Activated T-helper 1 cell treated with anti-CD3 and anti-CD28 coated beads, Interleukin-12 subunit alpha, Interleukin-12 subunit beta, Interleukin-2, Interleukin-4 antibody, amounts not matched to agents 30 ng/mL and 10 ng/mL and 1 ng/mL, durations not matched to agents 14 hours and 24 hours and 36 hours (primary cell): ENCODE measurements at regions not wholly inside any gene's neighbourhood (a gene's known extent, or its start where the extent isn't known, plus 50 kb on each side); places are given as distances from the start of the nearest gene placed in this dataset.
"Not testable (repeated sequence)": the region's sequence is repeated elsewhere in the genome, so short reads cannot be mapped to it uniquely, and the experiment has no call there.

ENCODE experiments used
- DNase-seq: peaks from one replicate; pipeline ENCODE4 v3.0.0; 2021; ENCODE audit warnings: low spot score
- H3K27ac Mint-ChIP-seq: one replicate; pipeline ENCODE4 v1.8.0; 2021; ENCODE audit warnings: mild to moderate bottlenecking, mixed read lengths
- H3K27me3 Mint-ChIP-seq: one replicate; pipeline ENCODE4 v1.8.0; 2022; ENCODE audit warnings: mild to moderate bottlenecking, moderate library complexity, mixed read lengths; ENCODE audit not compliant: insufficient read depth
- H3K36me3 Mint-ChIP-seq: one replicate; pipeline ENCODE4 v1.8.0; 2021; ENCODE audit warnings: low read depth, mixed read lengths
- H3K4me1 Mint-ChIP-seq: one replicate; pipeline ENCODE4 v1.8.0; 2021; ENCODE audit warnings: low read depth, mixed read lengths
- H3K4me3 Mint-ChIP-seq: one replicate; pipeline ENCODE4 v1.8.0; 2021; ENCODE audit warnings: mild to moderate bottlenecking, moderate library complexity, mixed read lengths
- H3K9me3 Mint-ChIP-seq: one replicate; pipeline ENCODE4 v1.8.0; 2021; ENCODE audit warnings: mixed read lengths
- intact Hi-C: fragments of 100-400 bp; cut with micrococcal nuclease; formaldehyde crosslinking; loops from one replicate; pipeline ENCODE4 v1.15.1; 2024

GRCh38 chr2:236643480-236643879 lies 73.9 kb downstream of the ACKR3 start:
- Mint-ChIP-seq H3K4me1 (no peaks in the 10 kb centered on the region), H3K4me3 (no peak overlapping the region), H3K27me3 (no peaks in the 10 kb centered on the region), H3K9me3 (peaks cover 3% of the 10 kb centered on the region), H3K36me3 (no peaks in the 10 kb centered on the region), H3K27ac (no peak overlapping the region)
- no peak for DNase-seq
- intact Hi-C loops: no loop called here

- H3K4me3 Mint-ChIP-seq: no peak overlapping the region
- intact Hi-C loops: no loop called here
- no peaks in the 10 kb centered on the region for H3K36me3 Mint-ChIP-seq
- no peak overlapping the region for H3K27ac Mint-ChIP-seq
- no peaks in the 10 kb centered on the region for H3K4me1 Mint-ChIP-seq
- DNase-seq: no peak
- H3K9me3 Mint-ChIP-seq: peaks cover 3% of the 10 kb centered on the region
- H3K27me3 Mint-ChIP-seq: no peaks in the 10 kb centered on the region
Observed at GRCh38 chr2:236644067-236644466, 74.4 kb downstream of the ACKR3 start.

DNA sequence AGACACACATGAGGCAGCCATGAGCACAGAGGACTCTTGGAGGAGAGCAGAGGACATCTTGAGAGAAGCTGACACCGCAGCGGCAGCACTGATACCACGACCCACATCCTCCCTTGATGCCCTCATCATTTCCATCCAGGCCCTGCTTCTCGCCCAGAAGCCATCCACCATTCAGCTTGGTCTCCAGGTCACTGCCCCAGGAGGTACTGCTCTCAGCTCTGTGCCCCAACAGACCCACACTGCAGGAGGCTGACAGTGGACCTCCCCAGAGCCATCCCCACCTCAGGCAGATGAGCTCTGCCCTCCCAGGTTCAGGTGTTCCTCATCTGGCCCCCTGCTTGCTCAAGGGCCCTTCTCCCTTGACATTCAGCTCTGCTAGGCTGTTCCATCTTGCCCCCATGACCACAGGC lies 74.9 kb downstream of the ACKR3 start:
- Mint-ChIP-seq H3K36me3 (no peaks in the 10 kb centered on the region), H3K4me1 (no peaks in the 10 kb centered on the region), H3K27me3 (no peaks in the 10 kb centered on the region), H3K9me3 (peaks cover 3% of the 10 kb centered on the region), H3K4me3 (no peak overlapping the region), H3K27ac (no peak overlapping the region)
- no peak for DNase-seq
- intact Hi-C loops: no loop called here

- DNase-seq, H3K27ac Mint-ChIP-seq, H3K9me3 Mint-ChIP-seq, H3K4me3 Mint-ChIP-seq, intact Hi-C loops, H3K27me3 Mint-ChIP-seq, H3K4me1 Mint-ChIP-seq, H3K36me3 Mint-ChIP-seq: not testable (repeated sequence)
Observed at GRCh38 chr2:236645141-236645540, 75.5 kb downstream of the ACKR3 start.

DNA sequence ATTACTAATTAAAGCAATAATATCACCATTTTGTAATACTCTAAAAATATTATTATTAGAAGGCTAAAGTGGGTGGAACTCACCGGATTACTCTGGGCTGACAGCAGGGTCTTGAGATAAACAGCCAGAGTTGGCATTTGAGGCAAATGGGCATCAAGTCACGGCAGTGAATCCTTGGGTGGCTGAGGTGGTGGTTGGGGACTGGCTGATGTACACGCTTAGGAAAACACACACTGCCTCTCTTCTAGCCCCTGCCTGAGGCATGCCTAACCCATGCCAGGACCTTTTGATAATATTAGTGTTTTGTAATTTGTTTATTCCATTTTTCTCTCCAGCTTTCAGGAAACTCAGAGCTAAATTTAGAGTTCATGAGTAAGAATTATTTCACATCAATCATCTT lies 76.8 kb downstream of the ACKR3 start:
- Mint-ChIP-seq H3K9me3 (peaks cover 3% of the 10 kb centered on the region), H3K4me1 (no peaks in the 10 kb centered on the region), H3K36me3 (no peaks in the 10 kb centered on the region), H3K4me3 (no peak overlapping the region), H3K27me3 (peaks cover 5% of the 10 kb centered on the region), H3K27ac (no peak overlapping the region)
- intact Hi-C loops: no loop called here
- DNase-seq: no peak

- intact Hi-C loops: no loop called here
- no peak for DNase-seq
- H3K9me3 Mint-ChIP-seq: no peaks in the 10 kb centered on the region
- no peaks in the 10 kb centered on the region for H3K36me3 Mint-ChIP-seq
- H3K4me3 Mint-ChIP-seq: no peak overlapping the region
- peaks cover 5% of the 10 kb centered on the region for H3K27me3 Mint-ChIP-seq
- H3K27ac Mint-ChIP-seq: no peak overlapping the region
- no peaks in the 10 kb centered on the region for H3K4me1 Mint-ChIP-seq
Observed at GRCh38 chr2:236646871-236647270, 77.2 kb downstream of the ACKR3 start.

DNA sequence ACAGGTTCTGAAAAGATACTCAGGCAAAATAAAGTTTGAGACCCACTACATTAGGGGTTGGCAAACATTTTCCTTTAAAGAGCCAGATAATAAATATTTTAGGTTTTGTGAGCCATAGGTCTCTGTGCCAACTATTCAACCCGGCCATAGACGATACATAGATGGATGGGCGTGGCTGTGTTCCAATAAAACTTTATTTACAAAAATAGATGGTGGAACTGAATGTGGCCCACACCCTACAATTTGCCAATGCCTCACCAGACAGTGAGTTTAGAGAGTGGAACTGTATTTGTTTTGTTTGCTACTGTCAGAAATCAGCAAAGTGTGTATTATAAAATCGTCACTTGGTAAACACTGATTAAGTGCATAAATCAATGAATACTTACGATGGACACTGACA lies 78.0 kb downstream of the ACKR3 start:
- no peak for DNase-seq
- Mint-ChIP-seq H3K36me3 (no peaks in the 10 kb centered on the region), H3K4me3 (no peak overlapping the region), H3K9me3 (no peaks in the 10 kb centered on the region), H3K4me1 (no peaks in the 10 kb centered on the region), H3K27ac (no peak overlapping the region), H3K27me3 (peaks cover 5% of the 10 kb centered on the region)
- intact Hi-C loops: no loop called here

GRCh38 chr2:236653863-236654262 lies 84.2 kb downstream of the ACKR3 start:
- Mint-ChIP-seq H3K4me3 (no peak overlapping the region), H3K9me3 (no peaks in the 10 kb centered on the region), H3K27me3 (peaks cover 9% of the 10 kb centered on the region), H3K4me1 (no peaks in the 10 kb centered on the region), H3K36me3 (no peaks in the 10 kb centered on the region), H3K27ac (no peak overlapping the region)
- DNase-seq: no peak
- intact Hi-C loops: no loop called here

- intact Hi-C loops: no loop called here
Observed at GRCh38 chr2:236654496-236654895, 84.9 kb downstream of the ACKR3 start.

GRCh38 chr2:236656166-236656565 lies 86.5 kb downstream of the ACKR3 start:
- H3K27ac Mint-ChIP-seq: no peak overlapping the region
- intact Hi-C loops: no loop called here
- no peaks in the 10 kb centered on the region for H3K4me1 Mint-ChIP-seq

More at GRCh38 chr2:236654496-236654895, 84.9 kb downstream of the ACKR3 start:
- no peaks in the 10 kb centered on the region for H3K9me3 Mint-ChIP-seq
- H3K36me3 Mint-ChIP-seq: no peaks in the 10 kb centered on the region
- H3K27me3 Mint-ChIP-seq: peaks cover 9% of the 10 kb centered on the region
- no peaks in the 10 kb centered on the region for H3K4me1 Mint-ChIP-seq
- no peak overlapping the region for H3K4me3 Mint-ChIP-seq
- no peak overlapping the region for H3K27ac Mint-ChIP-seq
- DNase-seq: no peak

DNA sequence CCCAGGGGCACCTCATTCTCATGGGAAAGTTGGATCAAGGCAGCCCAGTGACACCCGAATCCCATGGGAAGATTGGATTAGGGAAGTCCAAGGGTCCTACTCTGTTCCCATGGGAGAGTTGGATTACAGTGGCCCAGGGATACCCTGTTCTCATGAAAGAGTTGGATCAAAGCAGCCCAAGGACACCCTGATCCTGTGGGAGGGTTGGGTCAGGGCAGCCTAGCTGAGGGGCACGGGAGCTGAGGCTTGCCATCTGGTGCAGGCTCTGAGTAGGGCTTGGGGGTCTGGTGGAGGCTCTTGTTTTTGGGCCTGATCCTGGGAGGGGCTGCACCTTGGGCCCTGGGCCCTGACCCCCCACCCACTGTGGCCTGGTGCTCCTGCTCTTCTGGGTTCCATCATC lies 87.1 kb downstream of the ACKR3 start:
- no peaks in the 10 kb centered on the region for H3K36me3 Mint-ChIP-seq
- no peaks in the 10 kb centered on the region for H3K9me3 Mint-ChIP-seq
- no peaks in the 10 kb centered on the region for H3K4me1 Mint-ChIP-seq
- peaks cover 4% of the 10 kb centered on the region for H3K27me3 Mint-ChIP-seq
- DNase-seq: no peak
- no peak overlapping the region for H3K27ac Mint-ChIP-seq
- intact Hi-C loops: no loop called here
- H3K4me3 Mint-ChIP-seq: no peak overlapping the region

More at GRCh38 chr2:236656166-236656565, 86.5 kb downstream of the ACKR3 start:
- peaks cover 4% of the 10 kb centered on the region for H3K27me3 Mint-ChIP-seq
- no peaks in the 10 kb centered on the region for H3K36me3 Mint-ChIP-seq
- no peak overlapping the region for H3K4me3 Mint-ChIP-seq
- H3K9me3 Mint-ChIP-seq: no peaks in the 10 kb centered on the region
- no peak for DNase-seq

- H3K27me3 Mint-ChIP-seq: peaks cover 5% of the 10 kb centered on the region
- H3K4me1 Mint-ChIP-seq: no peaks in the 10 kb centered on the region
- H3K36me3 Mint-ChIP-seq: no peaks in the 10 kb centered on the region
- intact Hi-C loops: no loop called here
- DNase-seq: no peak
- H3K4me3 Mint-ChIP-seq: no peak overlapping the region
- no peak overlapping the region for H3K27ac Mint-ChIP-seq
- no peaks in the 10 kb centered on the region for H3K9me3 Mint-ChIP-seq
Observed at GRCh38 chr2:236657215-236657614, 87.6 kb downstream of the ACKR3 start.

- Mint-ChIP-seq H3K27ac (no peak overlapping the region), H3K36me3 (no peaks in the 10 kb centered on the region)
Observed at GRCh38 chr2:236657801-236658200, 88.2 kb downstream of the ACKR3 start.

DNA sequence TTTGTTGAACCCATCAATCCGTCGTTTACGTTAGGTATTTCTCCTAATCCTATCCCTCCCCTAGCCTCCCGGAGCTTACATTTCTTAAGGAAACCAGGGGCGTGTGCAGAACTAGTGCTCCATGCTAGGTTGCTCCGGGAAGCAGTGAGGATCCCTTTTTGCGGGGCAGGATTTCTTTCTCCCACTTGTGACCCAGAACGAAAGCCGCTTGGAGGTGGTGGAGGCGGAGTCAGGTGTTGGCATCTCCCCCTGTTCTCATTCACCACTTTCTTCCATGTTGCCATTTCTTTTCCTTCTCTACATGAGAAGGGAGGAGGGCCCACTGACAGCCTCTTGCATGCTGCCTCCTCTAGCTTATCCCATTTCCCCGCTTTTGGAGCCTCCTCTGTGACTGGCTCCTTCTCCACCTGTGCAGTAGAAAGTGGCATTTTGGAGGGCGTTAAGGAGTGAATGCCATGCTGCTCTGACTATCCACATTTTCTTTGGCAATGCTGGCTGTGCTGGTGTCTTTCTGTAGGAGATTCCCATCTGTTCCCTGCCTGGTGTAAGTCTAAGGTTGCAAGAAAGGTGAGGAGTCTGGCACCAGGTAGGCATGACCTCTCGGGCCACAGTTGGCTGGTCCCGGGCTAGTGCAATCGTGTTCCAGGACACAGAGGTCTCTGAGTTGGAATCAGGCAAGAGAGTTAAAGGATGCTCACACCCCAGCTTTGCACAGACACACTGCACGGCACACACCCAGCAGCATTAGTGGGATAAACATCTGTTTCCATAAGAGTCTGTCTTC lies 89.5 kb downstream of the ACKR3 start:
- intact Hi-C loops: no loop called here
- no peaks in the 10 kb centered on the region for H3K36me3 Mint-ChIP-seq
- DNase-seq: no peak
- no peaks in the 10 kb centered on the region for H3K4me1 Mint-ChIP-seq
- H3K9me3 Mint-ChIP-seq: no peaks in the 10 kb centered on the region
- peaks cover 6% of the 10 kb centered on the region for H3K27me3 Mint-ChIP-seq
- H3K27ac Mint-ChIP-seq: no peak overlapping the region
- H3K4me3 Mint-ChIP-seq: no peak overlapping the region

More at GRCh38 chr2:236657801-236658200, 88.2 kb downstream of the ACKR3 start:
- Mint-ChIP-seq H3K4me1 (no peaks in the 10 kb centered on the region), H3K9me3 (no peaks in the 10 kb centered on the region), H3K27me3 (peaks cover 6% of the 10 kb centered on the region), H3K4me3 (no peak overlapping the region)
- no peak for DNase-seq
- intact Hi-C loops: no loop called here
